Uterus (tissue), 2 donors: ENCODE measurements at regions not wholly inside any gene's neighbourhood (a gene's known extent, or its start where the extent isn't known, plus 50 kb on each side); places are given as distances from the start of the nearest gene placed in this dataset.

ENCODE experiments used
- CTCF ChIP-seq, 4 experiments: fragments of 200-600 bp in 2 of 4; fragments of 450-650 bp in 2 of 4; sonication (generic) in 2 of 4; IDR thresholded peaks; one replicate each; pipeline ENCODE4 v1.5.1; 2016 to 2019; ENCODE audit warnings: antibody characterized with exemption in 4 of 4, mild to moderate bottlenecking in 2 of 4, moderate library complexity in 1 of 4
- POLR2A ChIP-seq, 2 donors: fragments of 450-650 bp; IDR thresholded peaks; one replicate each; pipeline ENCODE4 v1.6.1; 2016; ENCODE audit warnings: antibody characterized with exemption in 2 of 2, mild to moderate bottlenecking in 1 of 2, moderate library complexity in 1 of 2

GRCh38 chr6:132065556-132065955, 114.4 kb upstream of the CCN2 start:
- no peak for TF ChIP-seq CTCF (IDR thresholded peaks at IDR 0.05)
- TF ChIP-seq POLR2A (IDR thresholded peaks at IDR 0.05) = no peak
